Large intestine (tissue), 3 donors: ENCODE measurements at regions not wholly inside any gene's neighbourhood (a gene's known extent, or its start where the extent isn't known, plus 50 kb on each side); places are given as distances from the start of the nearest gene placed in this dataset.
"Not testable (repeated sequence)": the region's sequence is repeated elsewhere in the genome, so short reads cannot be mapped to it uniquely, and the experiment has no call there.

Experiments
- DNase-seq, 2 donors: peaks; one replicate each; pipeline versions ENCODE4 v3.0.0 to v3.0.0-alpha.2; 2013
- H3K27ac ChIP-seq: one replicate; pipeline ENCODE4 v1.5.1; 2013; ENCODE audit warnings: low read length
- H3K27me3 ChIP-seq: 2 replicates; pipeline ENCODE4 v1.6.1; 2013; ENCODE audit warnings: low read length; ENCODE audit not compliant: control insufficient read depth, insufficient read depth
- H3K36me3 ChIP-seq: 2 replicates; pipeline ENCODE4 v1.6.1; 2013; ENCODE audit warnings: low read length; ENCODE audit not compliant: control insufficient read depth, insufficient read depth
- H3K4me1 ChIP-seq: one replicate; pipeline ENCODE4 v1.6.1; 2013; ENCODE audit warnings: low read length; ENCODE audit not compliant: control insufficient read depth, insufficient read depth
- H3K4me3 ChIP-seq: one replicate; pipeline ENCODE4 v1.5.1; 2013; ENCODE audit warnings: low read length
- H3K9me3 ChIP-seq: one replicate; pipeline ENCODE4 v1.6.1; 2013; ENCODE audit warnings: mild to moderate bottlenecking, low read depth, low read length, moderate library complexity; ENCODE audit not compliant: control insufficient read depth
- WGBS: methylation state at CpG from one replicate; pipeline ENCODE4 v1.1.5; 2013; ENCODE audit warnings: low lambda C conversion rate; ENCODE audit not compliant: insufficient coverage; 5-methylcytosine and 5-hydroxymethylcytosine counted together

GRCh38 chr3:19825193-19825592 is 108.8 kb downstream of the EFHB start:
- no peaks in the 10 kb centered on the region for H3K4me1 ChIP-seq
- no peak overlapping the region for H3K27ac ChIP-seq
- peaks cover 7% of the 10 kb centered on the region for H3K9me3 ChIP-seq
- WGBS = no CpG with 5 or more reads among the region's 1 CpG
- H3K36me3 ChIP-seq = no peaks in the 10 kb centered on the region
- no peaks in the 10 kb centered on the region for H3K27me3 ChIP-seq
- no peak for DNase-seq
- H3K4me3 ChIP-seq = no peak overlapping the region

- Histone ChIP-seq H3K4me3 (no peak overlapping the region), H3K36me3 (no peaks in the 10 kb centered on the region), H3K27ac (no peak overlapping the region), H3K9me3 (peaks cover 7% of the 10 kb centered on the region), H3K27me3 (no peaks in the 10 kb centered on the region), H3K4me1 (no peaks in the 10 kb centered on the region)
- no peak for DNase-seq
- no CpG with 5 or more reads among the region's 4 CpGs for WGBS
These were observed 111.2 kb downstream of the EFHB start for GRCh38 chr3:19822805-19823204.

GRCh38 chr3:19816631-19817030 is 117.4 kb downstream of the EFHB start:
- DNase-seq = no peak
- peaks cover 1% of the 10 kb centered on the region for H3K9me3 ChIP-seq
- H3K4me3 ChIP-seq = no peak overlapping the region
- no peak overlapping the region for H3K27ac ChIP-seq
- H3K36me3 ChIP-seq = no peaks in the 10 kb centered on the region
- no CpG with 5 or more reads among the region's 1 CpG for WGBS
- H3K4me1 ChIP-seq = no peaks in the 10 kb centered on the region
- no peaks in the 10 kb centered on the region for H3K27me3 ChIP-seq

GRCh38 chr3:19815805-19816204 is 118.2 kb downstream of the EFHB start:
- no peak overlapping the region for H3K4me3 ChIP-seq
- DNase-seq = no peak
- H3K9me3 ChIP-seq = no peaks in the 10 kb centered on the region
- no peaks in the 10 kb centered on the region for H3K36me3 ChIP-seq
- no peaks in the 10 kb centered on the region for H3K4me1 ChIP-seq
- no peaks in the 10 kb centered on the region for H3K27me3 ChIP-seq
- WGBS = no CpG with 5 or more reads among the region's 1 CpG
- H3K27ac ChIP-seq = no peak overlapping the region

GRCh38 chr3:19813743-19814142 is 120.3 kb downstream of the EFHB start:
- H3K27me3 ChIP-seq, H3K9me3 ChIP-seq, H3K4me1 ChIP-seq, H3K36me3 ChIP-seq, DNase-seq, H3K4me3 ChIP-seq, H3K27ac ChIP-seq: not testable (repeated sequence)
- WGBS = no CpG with 5 or more reads among the region's 7 CpGs

GRCh38 chr3:19811689-19812088 is 122.3 kb downstream of the EFHB start:
- H3K9me3 ChIP-seq = no peaks in the 10 kb centered on the region
- H3K36me3 ChIP-seq = no peaks in the 10 kb centered on the region
- no peaks in the 10 kb centered on the region for H3K4me1 ChIP-seq
- no peaks in the 10 kb centered on the region for H3K27me3 ChIP-seq
- no peak overlapping the region for H3K27ac ChIP-seq
- DNase-seq = no peak
- H3K4me3 ChIP-seq = no peak overlapping the region
- WGBS = no CpG with 5 or more reads among the region's 3 CpGs

- Histone ChIP-seq H3K4me1 (no peaks in the 10 kb centered on the region), H3K27me3 (no peaks in the 10 kb centered on the region), H3K27ac (no peak overlapping the region), H3K4me3 (no peak overlapping the region), H3K9me3 (peaks cover 8% of the 10 kb centered on the region), H3K36me3 (no peaks in the 10 kb centered on the region)
- WGBS = 88% methylated on average over 1 of the region's 3 CpGs
- DNase-seq = no peak
These were observed 125.2 kb downstream of the EFHB start for GRCh38 chr3:19808834-19809233.

GRCh38 chr3:19799887-19800286 is 134.1 kb downstream of the EFHB start:
- Histone ChIP-seq H3K4me3 (no peak overlapping the region), H3K27me3 (no peaks in the 10 kb centered on the region), H3K4me1 (peaks cover 2% of the 10 kb centered on the region), H3K27ac (no peak overlapping the region), H3K9me3 (peaks cover 16% of the 10 kb centered on the region), H3K36me3 (no peaks in the 10 kb centered on the region)
- DNase-seq = no peak

GRCh38 chr3:19799115-19799514 is 134.9 kb downstream of the EFHB start:
- no peaks in the 10 kb centered on the region for H3K36me3 ChIP-seq
- no peak for DNase-seq
- H3K4me3 ChIP-seq = no peak overlapping the region
- no peaks in the 10 kb centered on the region for H3K27me3 ChIP-seq
- H3K27ac ChIP-seq = no peak overlapping the region
- peaks cover 11% of the 10 kb centered on the region for H3K9me3 ChIP-seq
- peaks cover 2% of the 10 kb centered on the region for H3K4me1 ChIP-seq

- no peak overlapping the region for H3K4me3 ChIP-seq
- peaks cover 2% of the 10 kb centered on the region for H3K4me1 ChIP-seq
- no peaks in the 10 kb centered on the region for H3K36me3 ChIP-seq
- H3K27ac ChIP-seq = no peak overlapping the region
- no peak for DNase-seq
- 81% methylated on average over 1 of the region's 2 CpGs for WGBS
- peaks cover 3% of the 10 kb centered on the region for H3K9me3 ChIP-seq
- no peaks in the 10 kb centered on the region for H3K27me3 ChIP-seq
These were observed 135.7 kb downstream of the EFHB start for GRCh38 chr3:19798324-19798723.

- no peak for DNase-seq
- no peaks in the 10 kb centered on the region for H3K36me3 ChIP-seq
- H3K27ac ChIP-seq = no peak overlapping the region
- no peaks in the 10 kb centered on the region for H3K27me3 ChIP-seq
- H3K4me1 ChIP-seq = peaks cover 2% of the 10 kb centered on the region
- H3K9me3 ChIP-seq = no peaks in the 10 kb centered on the region
- no peak overlapping the region for H3K4me3 ChIP-seq
- WGBS = 92% methylated on average over 3 of the region's 4 CpGs
These were observed 141.6 kb downstream of the EFHB start for GRCh38 chr3:19792388-19792787.
